Skeletal muscle tissue (tissue), 3 donors: ENCODE measurements at regions not wholly inside any gene's neighbourhood (a gene's known extent, or its start where the extent isn't known, plus 50 kb on each side); places are given as distances from the start of the nearest gene placed in this dataset.

Experiments used
- H3K27ac ChIP-seq: one replicate; pipeline ENCODE4 v1.7.0; 2013; ENCODE audit warnings: mild to moderate bottlenecking, low read depth, low read length, inconsistent platforms
- H3K27me3 ChIP-seq, 3 donors: one replicate each; pipeline ENCODE4 v1.7.0; 2013; ENCODE audit warnings: low read length in 3 of 3; ENCODE audit not compliant: control insufficient read depth in 3 of 3, insufficient read depth in 3 of 3
- H3K36me3 ChIP-seq, 3 donors: one replicate each; pipeline ENCODE4 v1.7.0; 2013; ENCODE audit warnings: low read length in 3 of 3; ENCODE audit not compliant: control insufficient read depth in 3 of 3, insufficient read depth in 3 of 3
- H3K4me1 ChIP-seq, 3 donors: one replicate each; pipeline ENCODE4 v1.7.0; 2013; ENCODE audit warnings: low read length in 3 of 3, mild to moderate bottlenecking in 3 of 3; ENCODE audit not compliant: control insufficient read depth in 3 of 3, insufficient read depth in 3 of 3
- H3K4me3 ChIP-seq, 3 donors: one replicate each; pipeline ENCODE4 v1.7.0; 2013; ENCODE audit warnings: low read length in 3 of 3
- H3K9ac ChIP-seq, 3 donors: one replicate each; pipeline ENCODE4 v1.7.0; 2013; ENCODE audit warnings: low read length in 3 of 3, mild to moderate bottlenecking in 3 of 3, moderate library complexity in 2 of 3, low read depth in 1 of 3
- H3K9me3 ChIP-seq, 3 donors: one replicate each; pipeline ENCODE4 v1.7.0; 2013; ENCODE audit warnings: low read length in 3 of 3; ENCODE audit not compliant: control insufficient read depth in 3 of 3
- donor health status: Osteomylitis.

- no peaks in the 10 kb centered on the region for H3K9me3 ChIP-seq
- no peak overlapping the region for H3K9ac ChIP-seq
- H3K4me1 ChIP-seq: peaks cover 8 to 11% (median 9%) of the 10 kb centered on the region in 3 donors
- H3K4me3 ChIP-seq: no peak overlapping the region
- no peaks in the 10 kb centered on the region for H3K36me3 ChIP-seq
- no peak overlapping the region for H3K27ac ChIP-seq
- no peaks in the 10 kb centered on the region for H3K27me3 ChIP-seq
Measured at GRCh38 chr2:221100467-221101089, 471.5 kb downstream of the EPHA4 start.

DNA sequence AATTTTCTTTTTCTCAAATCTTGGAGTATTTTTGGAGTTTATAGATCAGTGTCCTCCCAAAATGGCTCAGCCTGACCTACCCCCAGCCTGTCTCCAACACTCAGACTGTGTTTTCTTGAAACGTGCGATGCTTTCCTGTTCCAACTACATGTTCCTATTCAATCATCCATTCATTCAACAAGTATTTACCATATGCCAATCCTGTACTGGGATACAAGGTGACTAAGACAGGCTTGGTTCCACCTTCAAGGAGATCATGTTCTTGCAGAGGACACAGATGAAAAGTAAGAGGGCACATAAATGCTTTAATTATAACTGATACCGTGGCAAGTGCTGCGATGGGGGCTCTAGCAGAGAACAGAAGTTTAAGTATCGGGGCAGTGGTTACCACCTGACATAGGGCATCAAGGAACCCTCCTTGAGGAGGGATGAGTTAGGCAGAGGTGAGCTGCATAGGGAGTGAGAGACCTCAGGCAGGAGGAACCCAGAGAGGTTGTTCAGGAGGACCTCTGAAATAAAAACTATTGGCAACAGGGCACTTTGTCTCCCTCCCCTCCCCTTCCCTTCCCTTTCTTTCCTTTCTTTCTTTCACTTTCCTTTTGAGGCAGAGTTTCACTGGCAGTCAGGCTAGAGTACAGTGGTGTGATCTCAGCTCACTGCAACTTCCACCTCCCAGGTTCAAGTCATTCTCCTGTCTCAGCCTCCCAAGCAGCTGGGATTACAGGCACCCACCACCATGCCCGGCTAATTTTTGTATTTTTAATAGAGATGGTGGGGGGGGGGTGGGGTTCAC is 469.0 kb downstream of the EPHA4 start:
- no peak overlapping the region for H3K4me3 ChIP-seq
- H3K36me3 ChIP-seq: no peaks in the 10 kb centered on the region
- no peaks in the 10 kb centered on the region for H3K27me3 ChIP-seq
- H3K27ac ChIP-seq: no peak overlapping the region
- no peaks in the 10 kb centered on the region for H3K9me3 ChIP-seq
- H3K9ac ChIP-seq: no peak overlapping the region
- H3K4me1 ChIP-seq: peaks cover 8 to 11% (median 9%) of the 10 kb centered on the region in 3 donors

DNA sequence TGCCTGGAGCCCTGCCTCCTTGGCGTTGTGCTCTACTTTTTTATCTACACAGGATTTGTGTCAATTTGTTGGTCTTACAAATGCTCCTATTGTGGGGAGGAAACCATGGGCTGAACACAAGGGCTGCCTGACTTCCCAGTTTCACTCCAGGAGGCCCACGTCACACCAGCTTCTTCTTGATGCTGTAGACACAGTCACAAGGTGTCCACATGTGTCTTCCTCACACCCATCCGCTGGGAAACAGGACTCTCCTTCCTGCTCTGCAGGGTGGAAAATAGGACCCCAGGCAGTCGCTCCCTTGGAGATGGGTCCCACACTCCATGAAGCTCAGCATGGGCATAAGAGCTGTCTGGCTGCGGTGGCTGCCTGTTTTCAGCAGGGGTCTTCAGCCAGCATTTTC is 468.2 kb downstream of the EPHA4 start:
- Histone ChIP-seq H3K27ac (no peak overlapping the region), H3K9me3 (no peaks in the 10 kb centered on the region), H3K4me3 (peak overlapping the region in 1 of 3 donors; percentile 27), H3K9ac (peak overlapping the region in 1 of 3 donors; percentile 42), H3K4me1 (peaks cover 8 to 11% (median 9%) of the 10 kb centered on the region in 3 donors), H3K27me3 (no peaks in the 10 kb centered on the region), H3K36me3 (no peaks in the 10 kb centered on the region)

DNA sequence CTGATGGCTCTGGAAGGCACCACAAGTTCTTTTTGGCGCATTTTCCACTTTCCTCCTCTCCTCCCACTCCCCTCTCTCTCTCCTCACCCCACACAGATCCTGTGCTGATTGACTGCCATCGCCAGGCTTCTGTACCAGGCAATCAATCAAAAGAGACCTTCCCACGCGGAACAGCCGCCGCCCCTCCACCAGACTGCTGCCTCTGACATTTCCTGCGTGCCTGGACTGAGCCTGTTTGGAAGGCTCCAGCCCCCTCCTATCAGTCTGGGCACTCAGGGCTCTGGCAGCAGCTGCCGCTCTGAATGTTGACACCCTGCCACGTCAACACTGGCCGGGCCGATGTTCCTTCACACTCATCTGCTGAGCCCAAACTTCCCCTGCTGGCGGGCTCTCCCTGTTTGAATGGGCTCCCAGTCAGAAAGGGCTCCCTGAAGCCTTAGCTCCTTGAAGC is 467.7 kb downstream of the EPHA4 start:
- Histone ChIP-seq H3K36me3 (no peaks in the 10 kb centered on the region), H3K4me3 (peak overlapping the region in 2 of 3 donors; percentile 27 to 45), H3K9me3 (no peaks in the 10 kb centered on the region), H3K27ac (no peak overlapping the region), H3K27me3 (no peaks in the 10 kb centered on the region), H3K4me1 (peaks cover 8 to 11% (median 9%) of the 10 kb centered on the region in 3 donors), H3K9ac (peak overlapping the region in 2 of 3 donors; percentile 42 to 58)

DNA sequence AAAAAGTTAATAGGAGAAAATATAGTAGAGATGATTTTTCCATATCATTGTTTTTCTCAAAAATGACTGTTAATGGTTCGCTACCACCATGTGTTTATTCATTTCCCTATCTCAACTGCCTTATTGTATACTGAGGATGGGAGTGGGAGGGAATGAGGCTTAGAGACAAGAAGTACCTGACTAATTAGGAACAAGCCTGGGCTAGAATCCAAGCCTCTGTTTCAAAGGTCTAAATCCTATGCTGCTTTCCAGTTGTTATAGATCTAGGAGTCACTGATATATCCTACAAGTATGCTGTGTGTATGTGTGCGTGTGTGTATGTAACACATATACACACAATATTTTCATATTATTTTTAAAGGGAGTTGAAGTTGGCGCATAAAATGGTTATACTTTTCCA is 465.9 kb downstream of the EPHA4 start:
- H3K4me3 ChIP-seq: no peak overlapping the region
- no peaks in the 10 kb centered on the region for H3K27me3 ChIP-seq
- H3K27ac ChIP-seq: no peak overlapping the region
- H3K4me1 ChIP-seq: peaks cover 8 to 11% (median 9%) of the 10 kb centered on the region in 3 donors
- H3K36me3 ChIP-seq: no peaks in the 10 kb centered on the region
- no peak overlapping the region for H3K9ac ChIP-seq
- H3K9me3 ChIP-seq: no peaks in the 10 kb centered on the region

DNA sequence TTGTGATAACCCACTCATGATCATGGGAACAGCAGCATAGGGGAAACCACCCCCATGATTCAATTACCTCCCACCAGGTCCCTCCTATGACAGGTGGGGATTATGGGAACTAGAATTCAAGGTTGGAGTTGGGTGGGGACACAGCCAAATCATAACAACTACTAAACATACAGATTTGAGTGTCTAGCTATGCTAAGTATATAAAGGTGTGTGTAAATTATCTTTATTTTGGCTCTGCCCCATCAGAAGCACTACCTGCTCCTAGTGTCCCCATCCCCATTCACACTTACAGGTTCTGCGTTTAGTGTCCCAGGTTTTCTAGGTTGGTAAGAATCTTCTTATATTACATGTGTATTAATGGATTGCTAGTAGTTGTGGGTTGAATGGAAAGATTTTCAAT is 464.7 kb downstream of the EPHA4 start:
- Histone ChIP-seq H3K4me3 (no peak overlapping the region), H3K4me1 (peaks cover 8 to 11% (median 9%) of the 10 kb centered on the region in 3 donors), H3K27me3 (no peaks in the 10 kb centered on the region), H3K9me3 (no peaks in the 10 kb centered on the region), H3K36me3 (no peaks in the 10 kb centered on the region), H3K27ac (no peak overlapping the region), H3K9ac (no peak overlapping the region)

DNA sequence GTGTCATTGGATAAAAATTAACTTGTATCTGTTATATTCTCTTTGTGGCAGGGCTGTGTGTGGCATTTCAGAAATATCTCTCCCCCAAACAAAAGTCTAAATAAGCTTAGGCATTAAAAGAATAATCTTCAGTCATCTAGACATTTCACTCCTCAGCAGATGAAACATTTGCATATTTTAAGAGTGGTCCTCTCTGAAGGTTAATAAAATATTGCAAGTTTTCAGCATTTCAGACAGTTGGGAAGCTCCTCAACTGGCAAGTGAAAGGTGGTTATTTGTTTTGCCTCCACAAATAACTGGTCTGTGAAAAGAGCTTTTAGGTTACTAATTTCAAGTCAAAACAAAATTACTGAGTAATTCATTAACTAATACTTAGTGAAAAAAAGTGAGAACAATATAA is 462.6 kb downstream of the EPHA4 start:
- Histone ChIP-seq H3K4me3 (no peak overlapping the region), H3K27ac (no peak overlapping the region), H3K9me3 (no peaks in the 10 kb centered on the region), H3K4me1 (peaks cover under 1 to 4% (median 3%) of the 10 kb centered on the region in 3 donors), H3K27me3 (no peaks in the 10 kb centered on the region), H3K36me3 (no peaks in the 10 kb centered on the region), H3K9ac (no peak overlapping the region)

DNA sequence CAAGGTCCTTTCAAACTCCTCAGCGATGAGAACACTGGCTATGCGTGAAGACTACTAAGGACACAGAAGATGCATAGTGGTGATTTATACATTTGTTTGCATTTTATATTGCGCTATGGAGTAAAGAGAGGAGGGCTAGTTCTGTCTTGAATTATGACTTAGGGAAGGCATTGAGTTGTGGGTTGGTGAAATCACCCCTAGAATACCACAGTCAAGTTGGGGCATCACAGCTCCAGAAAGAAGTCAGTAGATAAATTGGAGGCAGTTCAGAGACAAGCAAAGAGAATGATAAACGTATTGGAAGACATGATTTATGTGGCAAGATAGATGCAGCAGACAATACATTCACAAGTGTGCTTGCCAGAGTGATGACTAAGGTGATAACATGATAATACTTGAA is 460.4 kb downstream of the EPHA4 start:
- no peaks in the 10 kb centered on the region for H3K4me1 ChIP-seq
- no peak overlapping the region for H3K27ac ChIP-seq
- H3K9ac ChIP-seq: no peak overlapping the region
- H3K27me3 ChIP-seq: no peaks in the 10 kb centered on the region
- H3K36me3 ChIP-seq: no peaks in the 10 kb centered on the region
- H3K9me3 ChIP-seq: no peaks in the 10 kb centered on the region
- no peak overlapping the region for H3K4me3 ChIP-seq

GRCh38 chr2:221112744-221113143 is 459.4 kb downstream of the EPHA4 start:
- no peak overlapping the region for H3K27ac ChIP-seq
- no peak overlapping the region for H3K9ac ChIP-seq
- no peaks in the 10 kb centered on the region for H3K36me3 ChIP-seq
- H3K9me3 ChIP-seq: no peaks in the 10 kb centered on the region
- H3K27me3 ChIP-seq: no peaks in the 10 kb centered on the region
- H3K4me3 ChIP-seq: no peak overlapping the region
- no peaks in the 10 kb centered on the region for H3K4me1 ChIP-seq

DNA sequence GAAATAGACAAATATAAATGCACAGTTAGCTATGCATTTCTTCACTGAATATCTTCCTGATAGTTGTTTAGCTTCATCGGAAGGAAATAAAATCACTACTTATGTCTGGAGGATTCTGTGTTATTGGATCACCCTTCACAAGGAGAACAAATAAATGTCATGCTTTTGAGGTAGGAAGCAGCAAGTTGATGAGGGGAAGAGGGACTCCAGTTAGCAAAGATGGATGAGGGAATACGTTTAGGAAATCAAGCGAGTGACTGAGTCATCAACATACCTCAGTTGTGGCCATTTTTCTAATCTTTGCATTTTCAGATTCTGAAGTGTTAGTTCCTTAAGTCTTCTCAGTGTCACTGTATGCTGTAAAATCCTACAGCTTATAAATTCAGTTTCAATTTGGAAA is 456.2 kb downstream of the EPHA4 start:
- no peak overlapping the region for H3K27ac ChIP-seq
- H3K9me3 ChIP-seq: no peaks in the 10 kb centered on the region
- no peaks in the 10 kb centered on the region for H3K27me3 ChIP-seq
- H3K9ac ChIP-seq: no peak overlapping the region
- no peak overlapping the region for H3K4me3 ChIP-seq
- no peaks in the 10 kb centered on the region for H3K4me1 ChIP-seq
- H3K36me3 ChIP-seq: no peaks in the 10 kb centered on the region
